T-cell (primary cell): ENCODE measurements at regions not wholly inside any gene's neighbourhood (a gene's known extent, or its start where the extent isn't known, plus 50 kb on each side); places are given as distances from the start of the nearest gene placed in this dataset.

Source experiments
- ATAC-seq, 4 experiments: fragments of 200-7000 bp in 3 of 4; fragments of 150-1000 bp in 1 of 4; cut with Tn5 transposase; replicated peaks in 1 of 4; 1 replicate in 3 of 4; 2 replicates in 1 of 4; pipeline ENCODE4 v1.10.0; 2021; ENCODE audit warnings: moderate library complexity in 3 of 4, mild to moderate bottlenecking in 2 of 4, moderate number of reproducible peaks in 1 of 4
- CTCF ChIA-PET, 2 donors: fragments of 300-600 bp; sonication (Branson Sonifier 250); formaldehyde crosslinking; loops; one replicate each; lab custom pipeline; 2022; ENCODE audit warnings: antibody characterized with exemption in 2 of 2; lab: Charles Lee
- POLR2A ChIA-PET, 2 donors: fragments of 300-600 bp; sonication (Branson Sonifier 250); formaldehyde crosslinking; loops; one replicate each; lab custom pipeline; 2022; ENCODE audit warnings: antibody characterized with exemption in 2 of 2; lab: Charles Lee
- DNase-seq, 35 experiments: peaks; one replicate each; pipeline versions ENCODE4 v3.0.0 to v3.0.0-alpha.2; 2013 to 2023
- H3K27ac ChIP-seq: one replicate; pipeline ENCODE4 v1.5.1; 2013; ENCODE audit warnings: low read length
- H3K27me3 ChIP-seq, 2 experiments: replicated peaks in 1 of 2; 1 replicate in 1 of 2; 2 replicates in 1 of 2; pipeline versions ENCODE4 v1.6.1 to v1.7.0; 2013; ENCODE audit warnings: low read length in 1 of 2, mixed read lengths in 1 of 2; ENCODE audit not compliant: control insufficient read depth in 2 of 2, insufficient read depth in 2 of 2; ENCODE audit errors: extremely low read depth in 1 of 2
- H3K36me3 ChIP-seq, 2 donors: 1 replicate in 1 of 2; 2 replicates in 1 of 2; pipeline versions ENCODE4 v1.6.1 to v1.7.0; 2013; ENCODE audit warnings: low read length in 1 of 2; ENCODE audit not compliant: control insufficient read depth in 2 of 2, insufficient read depth in 1 of 2; ENCODE audit errors: extremely low read depth in 1 of 2
- H3K4me1 ChIP-seq, 2 experiments: 1 replicate in 1 of 2; 2 replicates in 1 of 2; pipeline versions ENCODE4 v1.6.1 to v1.7.0; 2013; ENCODE audit warnings: low read length in 2 of 2, mixed read lengths in 1 of 2; ENCODE audit not compliant: insufficient read depth in 2 of 2, control insufficient read depth in 1 of 2; ENCODE audit errors: extremely low read depth in 1 of 2
- H3K4me3 ChIP-seq, 2 donors: 1 replicate in 1 of 2; 2 replicates in 1 of 2; pipeline versions ENCODE4 v1.5.1 to v1.7.0; 2013; ENCODE audit warnings: mild to moderate bottlenecking in 2 of 2, low read length in 1 of 2, moderate library complexity in 1 of 2; ENCODE audit not compliant: control insufficient read depth in 1 of 2; ENCODE audit errors: extremely low read depth in 1 of 2
- H3K9me3 ChIP-seq: 2 replicates; pipeline ENCODE4 v1.7.0; 2013
- H3K27ac Mint-ChIP-seq, 2 donors: one replicate each; pipeline ENCODE4 v1.8.0; 2020 to 2021; ENCODE audit warnings: mild to moderate bottlenecking in 2 of 2, mixed read lengths in 2 of 2
- H3K27me3 Mint-ChIP-seq, 2 donors: one replicate each; pipeline ENCODE4 v1.8.0; 2021 to 2022; ENCODE audit warnings: mixed read lengths in 2 of 2
- H3K36me3 Mint-ChIP-seq: one replicate; pipeline ENCODE4 v1.8.0; 2021; ENCODE audit warnings: mixed read lengths
- H3K4me1 Mint-ChIP-seq, 3 donors: one replicate each; pipeline ENCODE4 v1.8.0; 2020 to 2022; ENCODE audit warnings: mixed read lengths in 3 of 3, mild to moderate bottlenecking in 1 of 3
- H3K4me3 Mint-ChIP-seq, 3 donors: one replicate each; pipeline ENCODE4 v1.8.0; 2020 to 2022; ENCODE audit warnings: mild to moderate bottlenecking in 3 of 3, mixed read lengths in 3 of 3, moderate library complexity in 3 of 3
- H3K9me3 Mint-ChIP-seq, 3 donors: one replicate each; pipeline ENCODE4 v1.8.0; 2020 to 2022; ENCODE audit warnings: mixed read lengths in 3 of 3
- WGBS: methylation state at CpG from one replicate; pipeline ENCODE4 v1.1.5; 2013; ENCODE audit warnings: missing lambda C conversion rate; ENCODE audit not compliant: insufficient coverage; 5-methylcytosine and 5-hydroxymethylcytosine counted together

- no peak for ATAC-seq
- H3K27me3 ChIP-seq, result no peaks in the 10 kb centered on the region
- H3K9me3 Mint-ChIP-seq, result no peaks in the 10 kb centered on the region
- POLR2A ChIA-PET, result no interaction called here
- H3K4me1 Mint-ChIP-seq, result no peaks in the 10 kb centered on the region
- no peak overlapping the region for H3K4me3 ChIP-seq
- no peaks in the 10 kb centered on the region for H3K36me3 ChIP-seq
- no peaks in the 10 kb centered on the region for H3K4me1 ChIP-seq
- DNase-seq, result no peak
- H3K9me3 ChIP-seq, result no peaks in the 10 kb centered on the region
- no peak overlapping the region for H3K27ac Mint-ChIP-seq
- H3K36me3 Mint-ChIP-seq, result no peaks in the 10 kb centered on the region
- H3K4me3 Mint-ChIP-seq, result no peak overlapping the region
- no peak overlapping the region for H3K27ac ChIP-seq
- H3K27me3 Mint-ChIP-seq, result no peaks in the 10 kb centered on the region
- CTCF ChIA-PET, result no interaction called here
Observed at GRCh38 chr2:33804155-33804554, 205.1 kb upstream of the FAM98A start.

DNA sequence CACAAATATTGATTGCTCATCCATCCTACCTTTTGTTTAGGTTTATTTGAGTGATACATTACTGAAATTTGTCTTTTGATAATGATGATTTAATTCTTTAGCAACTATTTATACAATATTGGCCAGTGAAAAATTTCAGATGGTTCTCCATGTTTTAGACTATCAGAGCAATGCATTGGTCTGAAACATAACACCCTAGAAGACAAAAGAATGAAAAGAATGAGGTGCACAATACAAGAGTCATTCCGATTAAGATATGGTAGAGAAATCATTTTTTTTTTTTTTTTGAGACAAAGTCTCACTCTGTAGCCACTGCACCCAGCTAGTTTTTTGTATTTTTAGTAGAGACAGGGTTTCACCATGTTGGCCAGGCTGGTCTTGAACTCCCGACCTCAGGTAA, 197.4 kb upstream of the FAM98A start:
- ATAC-seq (no peak), DNase-seq (no peak)
- ChIA-PET POLR2A (no interaction called here), CTCF (no interaction called here)
- H3K9me3 Mint-ChIP-seq, result no peaks in the 10 kb centered on the region
- no peak overlapping the region for H3K4me3 ChIP-seq
- peaks cover 0 to 2% of the 10 kb centered on the region in 2 donors for H3K27me3 Mint-ChIP-seq
- H3K4me1 Mint-ChIP-seq, result no peaks in the 10 kb centered on the region
- no peaks in the 10 kb centered on the region for H3K9me3 ChIP-seq
- H3K4me1 ChIP-seq, result no peaks in the 10 kb centered on the region
- no CpG with 5 or more reads among the region's 2 CpGs for WGBS
- H3K36me3 ChIP-seq, result no peaks in the 10 kb centered on the region
- no peak overlapping the region for H3K27ac Mint-ChIP-seq
- H3K4me3 Mint-ChIP-seq, result no peak overlapping the region
- no peaks in the 10 kb centered on the region for H3K27me3 ChIP-seq
- no peak overlapping the region for H3K27ac ChIP-seq
- H3K36me3 Mint-ChIP-seq, result no peaks in the 10 kb centered on the region

DNA sequence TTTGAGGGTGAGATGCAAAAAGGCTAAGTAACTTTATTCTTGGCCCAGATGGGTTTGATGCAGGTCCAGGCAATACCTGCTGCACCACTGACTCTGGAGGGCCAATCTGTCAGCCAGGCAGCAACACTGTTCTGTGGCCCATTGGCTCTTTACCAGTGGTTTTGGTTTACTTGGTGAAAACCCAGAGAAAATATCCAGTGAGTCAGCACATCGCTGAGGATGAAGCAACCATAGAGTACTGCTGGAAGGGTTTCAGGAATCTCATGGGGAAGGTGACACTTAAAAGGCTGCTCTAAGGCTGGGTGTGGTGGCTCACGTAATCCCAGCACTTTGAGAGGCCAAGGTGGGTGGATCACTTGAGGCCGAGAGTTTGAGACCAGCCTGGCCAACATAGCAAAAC, 192.5 kb upstream of the FAM98A start:
- Mint-ChIP-seq H3K36me3 (no peaks in the 10 kb centered on the region), H3K9me3 (no peaks in the 10 kb centered on the region), H3K4me1 (no peaks in the 10 kb centered on the region), H3K27ac (no peak overlapping the region), H3K4me3 (no peak overlapping the region), H3K27me3 (peaks cover 0 to 2% of the 10 kb centered on the region in 2 donors)
- no peak overlapping the region for H3K27ac ChIP-seq
- DNase-seq (no peak), ATAC-seq (no peak)
- H3K4me1 ChIP-seq, result no peaks in the 10 kb centered on the region
- ChIA-PET POLR2A (no interaction called here), CTCF (no interaction called here)
- WGBS, result 80% methylated on average over 1 of the region's 3 CpGs
- H3K4me3 ChIP-seq, result no peak overlapping the region
- no peaks in the 10 kb centered on the region for H3K36me3 ChIP-seq
- no peaks in the 10 kb centered on the region for H3K9me3 ChIP-seq
- no peaks in the 10 kb centered on the region for H3K27me3 ChIP-seq

- no peaks in the 10 kb centered on the region for H3K36me3 ChIP-seq
- Mint-ChIP-seq H3K4me1 (no peaks in the 10 kb centered on the region), H3K27ac (no peak overlapping the region), H3K9me3 (no peaks in the 10 kb centered on the region), H3K4me3 (no peak overlapping the region), H3K36me3 (no peaks in the 10 kb centered on the region), H3K27me3 (peaks cover 0 to 2% of the 10 kb centered on the region in 2 donors)
- H3K9me3 ChIP-seq, result no peaks in the 10 kb centered on the region
- H3K27me3 ChIP-seq, result no peaks in the 10 kb centered on the region
- ChIA-PET CTCF (no interaction called here), POLR2A (interaction anchor here in 1 of 2 donors (0.6 kb wide), 1 partner anchor 16 kb away, joined by 4 read pairs; no protein-coding TSS in a partner anchor)
- no peak for DNase-seq
- no peak for ATAC-seq
- H3K27ac ChIP-seq, result no peak overlapping the region
- H3K4me1 ChIP-seq, result no peaks in the 10 kb centered on the region
- WGBS, result no CpG with 5 or more reads among the region's 1 CpG
- no peak overlapping the region for H3K4me3 ChIP-seq
Observed at GRCh38 chr2:33788044-33788443, 188.9 kb upstream of the FAM98A start.

- Histone ChIP-seq H3K9me3 (no peaks in the 10 kb centered on the region), H3K4me3 (no peak overlapping the region), H3K27ac (no peak overlapping the region), H3K36me3 (no peaks in the 10 kb centered on the region), H3K27me3 (no peaks in the 10 kb centered on the region), H3K4me1 (no peaks in the 10 kb centered on the region)
- H3K9me3 Mint-ChIP-seq, result no peaks in the 10 kb centered on the region
- no peaks in the 10 kb centered on the region for H3K27me3 Mint-ChIP-seq
- no peak overlapping the region for H3K4me3 Mint-ChIP-seq
- no peaks in the 10 kb centered on the region for H3K4me1 Mint-ChIP-seq
- no CpG with 5 or more reads among the region's 5 CpGs for WGBS
- ChIA-PET POLR2A (no interaction called here), CTCF (no interaction called here)
- DNase-seq (no peak), ATAC-seq (no peak)
- H3K27ac Mint-ChIP-seq, result no peak overlapping the region
- no peaks in the 10 kb centered on the region for H3K36me3 Mint-ChIP-seq
Observed at GRCh38 chr2:33786881-33787280, 187.8 kb upstream of the FAM98A start.

DNA sequence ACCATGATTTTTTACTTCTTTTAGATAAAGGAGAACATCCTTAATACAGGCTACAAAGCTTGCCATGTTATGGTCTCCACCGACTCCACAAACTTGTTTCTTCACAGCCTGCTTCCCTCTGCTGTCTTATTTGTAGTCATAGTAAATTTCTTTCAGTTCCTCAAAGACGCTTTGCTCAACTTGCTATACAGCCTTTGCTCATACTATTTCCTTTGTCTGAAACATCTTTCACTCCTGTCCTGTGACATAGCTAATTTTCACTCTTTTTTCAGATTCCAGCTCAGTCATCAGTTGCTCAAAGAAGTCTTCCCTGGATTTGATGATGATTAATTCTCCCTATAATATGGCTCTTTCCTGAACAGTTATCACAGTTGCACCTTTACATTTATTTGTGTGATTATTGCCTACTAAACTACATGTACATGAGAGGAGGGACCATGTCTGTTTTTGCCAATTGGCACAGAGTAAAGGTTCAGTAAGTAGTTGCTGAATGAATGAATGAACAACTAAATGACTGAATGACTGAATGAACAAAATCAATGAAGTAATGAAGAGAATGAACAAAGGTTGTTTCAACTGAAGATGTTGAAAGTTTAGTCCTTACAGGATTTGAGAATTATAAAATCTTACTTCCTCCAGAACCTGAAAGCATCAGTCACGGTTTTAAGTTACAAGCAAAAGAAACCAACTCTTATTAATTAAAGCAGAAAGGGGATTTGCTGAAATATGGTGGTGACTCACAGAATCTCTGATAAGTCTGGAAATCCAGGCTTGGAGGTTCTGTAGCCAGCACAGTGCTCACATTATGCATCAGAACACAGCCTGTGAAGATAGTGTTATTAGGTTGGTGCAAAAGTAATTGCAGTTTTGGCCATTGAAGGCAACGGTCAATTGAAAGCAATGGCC, 186.4 kb upstream of the FAM98A start:
- Mint-ChIP-seq H3K27me3 (peaks cover 0 to 2% of the 10 kb centered on the region in 2 donors), H3K9me3 (no peaks in the 10 kb centered on the region), H3K36me3 (no peaks in the 10 kb centered on the region), H3K27ac (no peak overlapping the region), H3K4me3 (no peak overlapping the region), H3K4me1 (no peaks in the 10 kb centered on the region)
- ATAC-seq, result no peak
- H3K4me3 ChIP-seq, result no peak overlapping the region
- POLR2A ChIA-PET, result no interaction called here
- WGBS, result no CpG with 5 or more reads among the region's 4 CpGs
- H3K4me1 ChIP-seq, result no peaks in the 10 kb centered on the region
- CTCF ChIA-PET, result no interaction called here
- H3K27ac ChIP-seq, result no peak overlapping the region
- no peaks in the 10 kb centered on the region for H3K36me3 ChIP-seq
- DNase-seq, result no peak
- H3K27me3 ChIP-seq, result no peaks in the 10 kb centered on the region
- no peaks in the 10 kb centered on the region for H3K9me3 ChIP-seq
